ENCODE measurements at regions not wholly inside any gene's neighbourhood (a gene's known extent, or its start where the extent isn't known, plus 50 kb on each side); places are given as distances from the start of the nearest gene placed in this dataset.

DNA sequence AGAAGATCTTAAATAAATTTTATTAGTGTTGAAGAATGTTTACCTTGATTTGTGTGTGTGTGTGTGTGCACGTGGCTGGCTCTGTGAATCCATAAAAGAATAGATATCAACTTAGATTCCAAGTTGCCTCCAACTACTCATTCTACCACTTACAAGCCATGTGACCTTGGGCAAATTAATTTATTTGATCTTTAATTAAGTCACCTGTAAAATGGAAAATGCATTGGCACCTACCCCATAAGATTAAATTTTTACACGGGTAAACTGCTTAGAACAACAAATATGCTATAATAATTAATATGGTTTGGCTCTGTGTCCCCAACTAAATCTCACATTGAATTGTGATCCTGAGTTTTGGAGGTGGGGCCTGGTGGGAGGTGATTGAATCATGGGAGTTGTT lies 604.9 kb upstream of the NRG3 start:
- Mint-ChIP-seq H3K36me3 (no peaks in the 10 kb centered on the region), H3K9me3 (no peaks in the 10 kb centered on the region), H3K27ac (no peak overlapping the region)
- DNase-seq (ENCODE audit: low spot score in 2 of 2) = no peak
- ATAC-seq = no peak

DNA sequence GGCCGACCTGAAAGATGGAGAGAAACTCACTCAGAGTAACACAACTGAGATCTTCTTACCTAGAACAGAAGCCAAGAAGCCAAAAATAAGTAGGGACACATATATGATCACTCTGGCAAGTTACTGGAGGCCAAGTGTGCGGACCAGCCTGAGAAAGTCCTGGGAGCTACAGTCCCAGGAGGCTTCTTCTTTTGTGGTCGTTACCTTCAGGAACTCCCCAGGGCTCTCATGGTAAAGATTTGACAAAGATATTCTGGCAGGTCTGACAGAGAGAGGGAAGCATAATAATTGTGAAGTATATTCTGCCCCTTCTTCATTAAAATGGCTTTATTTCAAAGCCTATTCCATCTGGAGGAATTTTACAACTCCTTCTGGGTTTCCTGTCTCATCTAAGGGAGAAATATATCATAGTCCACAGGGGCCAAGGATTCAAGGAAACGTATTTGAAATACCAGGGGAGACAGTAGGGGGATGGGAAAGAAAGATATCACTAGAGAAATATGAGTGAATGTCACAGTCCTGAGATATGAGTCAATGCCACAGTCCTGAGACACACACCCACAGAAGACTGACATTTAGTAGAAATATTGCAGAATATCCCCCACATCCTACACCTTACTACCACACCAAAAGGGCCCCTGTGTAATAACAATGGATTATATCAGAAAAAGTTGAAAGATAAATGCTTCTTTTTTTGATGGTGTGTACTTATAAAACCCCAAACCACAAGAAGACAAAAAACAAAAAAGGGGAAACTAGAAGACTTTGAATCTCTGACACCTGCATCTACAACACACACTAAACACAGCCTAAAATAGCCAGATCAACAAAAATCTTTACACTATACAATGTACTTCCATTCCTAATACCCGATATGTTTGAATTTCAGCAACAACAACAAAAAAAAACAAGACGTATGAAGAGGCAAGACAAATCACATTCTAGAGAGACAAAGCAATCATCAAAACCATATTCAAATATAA lies 594.2 kb upstream of the NRG3 start:
- ATAC-seq = no peak
- no peak for DNase-seq (ENCODE audit: low spot score in 2 of 2)
- no peaks in the 10 kb centered on the region for H3K36me3 Mint-ChIP-seq
- peaks cover 0 to 17% of the 10 kb centered on the region in 2 donors for H3K9me3 Mint-ChIP-seq
- H3K27ac Mint-ChIP-seq = no peak overlapping the region

DNA sequence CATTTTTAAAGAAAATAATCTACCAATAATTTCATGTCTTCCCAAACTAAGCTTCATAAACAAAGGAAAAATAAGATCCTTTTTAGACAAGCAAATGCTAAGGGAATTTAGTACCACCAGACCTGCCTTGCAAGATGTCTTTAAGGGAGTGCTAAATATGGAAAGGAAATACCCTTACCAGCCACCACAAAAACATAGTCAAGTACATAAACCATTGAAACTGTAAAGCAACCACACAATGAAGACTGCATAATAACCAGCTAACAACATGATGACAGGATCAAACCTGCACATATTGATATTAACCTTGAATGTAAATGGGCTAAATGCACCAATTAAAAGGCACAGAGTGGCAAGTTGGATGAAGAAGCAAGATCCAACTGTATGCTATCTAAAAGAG lies 586.5 kb upstream of the NRG3 start:
- DNase-seq (ENCODE audit: low spot score in 2 of 2) = no peak
- H3K27ac Mint-ChIP-seq = no peak overlapping the region
- no peaks in the 10 kb centered on the region for H3K36me3 Mint-ChIP-seq
- ATAC-seq = no peak
- H3K9me3 Mint-ChIP-seq = peaks cover 9 to 12% of the 10 kb centered on the region in 2 donors

DNA sequence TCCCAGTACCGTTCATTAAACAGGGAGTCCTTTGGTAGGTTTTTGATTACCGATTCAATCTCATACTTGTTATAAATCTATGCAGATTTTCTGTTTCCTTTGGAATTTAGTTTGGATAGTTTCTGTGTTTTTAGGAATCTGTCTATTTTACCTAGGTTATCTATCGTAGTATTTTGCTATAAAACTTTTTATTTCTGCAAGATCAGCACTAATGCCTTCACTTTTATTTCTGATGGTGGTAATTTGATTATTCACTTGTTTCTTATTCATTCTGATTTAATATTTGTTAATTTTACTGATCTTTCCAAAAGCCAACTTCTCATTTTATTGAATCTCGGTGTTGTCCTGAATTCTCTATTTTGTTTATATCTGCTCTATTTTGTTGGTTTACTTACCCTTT lies 577.7 kb upstream of the NRG3 start:
- no peak for ATAC-seq
- DNase-seq (ENCODE audit: low spot score in 2 of 2) = no peak
- H3K27ac Mint-ChIP-seq = no peak overlapping the region
- peaks cover 7 to 9% of the 10 kb centered on the region in 2 donors for H3K9me3 Mint-ChIP-seq
- no peaks in the 10 kb centered on the region for H3K36me3 Mint-ChIP-seq

DNA sequence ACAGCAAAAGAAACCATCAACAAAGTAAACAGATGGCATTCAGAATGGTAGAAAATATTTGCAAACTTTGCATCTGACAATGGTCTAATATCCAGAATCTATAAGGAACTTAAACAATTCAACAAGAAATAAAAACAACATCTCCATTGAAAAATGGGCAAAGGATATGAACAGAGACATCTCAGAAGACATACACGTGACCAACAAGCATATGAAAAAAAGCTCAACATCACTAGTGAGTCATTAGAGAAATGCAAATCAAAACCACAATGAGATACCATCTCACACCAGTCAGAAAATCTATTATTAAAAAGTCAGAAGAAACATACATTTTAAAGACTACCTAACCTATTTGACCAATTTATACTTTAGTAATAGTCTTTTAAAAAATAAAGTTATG lies 571.3 kb upstream of the NRG3 start:
- Mint-ChIP-seq H3K27ac (no peak overlapping the region), H3K9me3 (peaks cover 9 to 16% of the 10 kb centered on the region in 2 donors), H3K36me3 (no peaks in the 10 kb centered on the region)
- ATAC-seq = no peak
- no peak for DNase-seq (ENCODE audit: low spot score in 2 of 2)

DNA sequence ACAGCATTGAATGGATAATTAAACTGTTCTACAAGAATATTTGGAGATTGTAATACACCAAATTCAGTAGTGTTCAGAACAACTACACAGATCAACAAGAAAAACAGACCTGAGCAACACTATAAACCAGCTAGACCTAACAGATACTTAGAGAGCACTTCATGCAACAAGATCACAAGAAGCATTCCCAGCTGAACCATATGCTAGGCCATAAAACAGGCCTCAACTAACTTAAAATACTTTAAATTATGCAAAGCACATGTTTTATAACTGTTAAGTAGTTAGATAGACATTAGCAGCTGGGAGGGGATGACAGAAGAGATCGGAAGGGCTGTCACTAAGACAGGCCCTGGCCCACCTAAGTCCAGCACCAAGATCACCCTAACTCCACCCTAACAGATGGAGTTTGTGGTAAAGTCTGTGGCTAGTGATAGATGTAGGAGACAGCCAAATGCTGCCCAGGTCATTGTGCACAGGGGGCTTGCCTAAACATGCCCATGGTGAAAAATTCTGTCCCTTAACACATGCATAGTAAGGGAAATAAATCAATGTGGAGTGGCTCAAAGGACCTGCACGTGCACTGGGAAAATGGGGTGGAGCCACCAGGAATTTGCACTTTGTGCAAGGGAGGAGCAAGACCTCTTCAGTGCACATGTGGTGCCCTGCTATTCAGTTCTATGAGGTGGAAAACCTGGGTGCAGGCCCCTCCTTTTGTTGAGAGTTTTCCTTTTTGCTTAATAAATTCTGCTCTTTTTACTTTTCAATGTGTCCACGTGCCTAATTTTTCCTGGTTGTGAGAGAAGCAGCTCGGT lies 567.8 kb upstream of the NRG3 start:
- DNase-seq (ENCODE audit: low spot score in 2 of 2) (no peak), ATAC-seq (no peak)
- H3K27ac Mint-ChIP-seq = no peak overlapping the region
- peaks cover 5 to 8% of the 10 kb centered on the region in 2 donors for H3K9me3 Mint-ChIP-seq
- no peaks in the 10 kb centered on the region for H3K36me3 Mint-ChIP-seq

DNA sequence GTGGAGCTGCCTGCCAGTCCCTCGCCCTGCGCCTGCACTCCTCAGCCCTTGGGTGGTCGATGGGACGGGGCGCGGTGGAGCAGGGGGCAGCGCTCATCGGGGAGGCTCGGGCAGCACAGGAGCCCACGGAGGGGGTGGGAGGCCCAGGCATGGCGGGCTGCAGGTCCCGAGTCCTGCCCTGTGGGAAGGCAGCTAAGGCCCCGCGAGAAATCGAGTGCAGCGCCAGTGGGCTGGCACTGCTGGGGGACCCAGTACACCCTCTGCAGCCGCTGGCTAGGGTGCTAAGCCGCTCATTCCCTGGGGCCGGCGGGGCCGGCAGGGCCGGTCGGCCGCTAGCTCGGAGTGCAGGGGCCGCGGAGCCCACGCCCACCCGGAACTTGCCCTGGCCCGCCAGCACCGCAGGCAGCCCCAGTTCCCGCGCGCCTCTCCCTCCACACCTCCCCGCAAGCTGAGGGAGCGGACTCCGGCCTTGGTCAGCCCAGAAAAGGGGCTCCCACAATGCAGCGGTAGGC lies 565.9 kb upstream of the NRG3 start:
- no peak for ATAC-seq
- Mint-ChIP-seq H3K36me3 (no peaks in the 10 kb centered on the region), H3K9me3 (peaks cover 0 to 4% of the 10 kb centered on the region in 2 donors), H3K27ac (no peak overlapping the region)
- no peak for DNase-seq (ENCODE audit: low spot score in 2 of 2)

DNA sequence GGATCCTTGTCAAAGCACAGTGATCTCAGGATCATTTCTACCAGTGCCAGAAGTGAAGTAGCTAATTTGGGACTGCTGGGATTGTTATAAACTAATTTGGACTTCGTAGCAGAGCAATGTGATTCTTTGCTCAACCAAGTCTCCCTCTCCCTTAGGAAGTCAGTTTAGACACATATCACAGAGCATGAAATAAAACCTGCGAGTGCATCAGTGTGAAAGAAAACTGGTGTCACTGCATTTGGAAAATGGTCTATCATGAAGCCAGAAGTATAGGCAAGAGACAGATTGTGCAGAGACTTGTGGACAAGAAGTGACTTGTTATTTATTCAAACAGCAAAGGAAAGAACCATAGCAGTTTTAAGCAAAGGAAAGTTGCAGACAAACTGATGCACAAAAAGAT lies 560.5 kb upstream of the NRG3 start:
- Mint-ChIP-seq H3K27ac (no peak overlapping the region), H3K36me3 (no peaks in the 10 kb centered on the region), H3K9me3 (peaks cover 0 to 4% of the 10 kb centered on the region in 2 donors)
- ATAC-seq (no peak), DNase-seq (ENCODE audit: low spot score in 2 of 2) (no peak)

DNA sequence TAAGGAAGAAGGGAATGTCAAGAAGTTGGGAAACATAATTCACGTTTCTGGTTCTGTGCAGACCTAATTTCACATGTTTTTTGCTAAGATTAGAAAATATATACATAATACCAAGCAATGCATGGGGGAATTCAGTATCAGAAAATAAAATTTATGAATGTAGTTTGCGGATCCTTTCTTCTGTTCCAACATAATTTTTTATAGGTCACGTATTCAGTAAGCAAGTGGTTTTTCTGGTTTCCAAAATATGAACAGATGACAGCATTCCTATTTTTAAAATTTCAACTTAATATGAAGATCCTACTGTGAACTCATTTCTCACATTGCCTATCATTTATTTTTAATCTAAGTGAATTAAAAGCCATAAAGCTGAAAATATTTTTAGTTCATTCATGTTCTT lies 560.0 kb upstream of the NRG3 start:
- no peaks in the 10 kb centered on the region for H3K36me3 Mint-ChIP-seq
- H3K9me3 Mint-ChIP-seq = peaks cover 0 to 4% of the 10 kb centered on the region in 2 donors
- ATAC-seq (no peak), DNase-seq (ENCODE audit: low spot score in 2 of 2) (no peak)
- H3K27ac Mint-ChIP-seq = no peak overlapping the region

DNA sequence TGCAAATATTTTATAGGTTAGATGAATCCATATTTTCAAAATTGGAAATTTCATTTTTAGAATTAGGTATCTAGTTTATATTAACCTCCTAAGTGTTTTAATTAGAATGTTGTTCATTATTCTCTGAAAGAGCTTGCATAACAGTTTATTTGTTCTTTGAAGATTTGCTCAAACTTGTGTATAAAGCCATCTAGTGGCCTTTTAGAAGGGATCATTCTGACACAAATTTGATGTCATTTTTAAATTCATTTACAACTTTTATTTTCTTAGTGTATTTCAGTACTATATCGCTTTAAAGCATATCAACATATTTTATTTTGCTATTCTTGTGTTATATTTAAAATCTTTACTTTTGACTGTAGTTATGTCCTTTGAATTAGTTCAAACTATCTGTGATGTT lies 527.0 kb upstream of the NRG3 start:
- no peaks in the 10 kb centered on the region for H3K36me3 Mint-ChIP-seq
- no peaks in the 10 kb centered on the region for H3K9me3 Mint-ChIP-seq
- no peak overlapping the region for H3K27ac Mint-ChIP-seq
- ATAC-seq = no peak
- DNase-seq (ENCODE audit: low spot score in 2 of 2) = no peak

DNA sequence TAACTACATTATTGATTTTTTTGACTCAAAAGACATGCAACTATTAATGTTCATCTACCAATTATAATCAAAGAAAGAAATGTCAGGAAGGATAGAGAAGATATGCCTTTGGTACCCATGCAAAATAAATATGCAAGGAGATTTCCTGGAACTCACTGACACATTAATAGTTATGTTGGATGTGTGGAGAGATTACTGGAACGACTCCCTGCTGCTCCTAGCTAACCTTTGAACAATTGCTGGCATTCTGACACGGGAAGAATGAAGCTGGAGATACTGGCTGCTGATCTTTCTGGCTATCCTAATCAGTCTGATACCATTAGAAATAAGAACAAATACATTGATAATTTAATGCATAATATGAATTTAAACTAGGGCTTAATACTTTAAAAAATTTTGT lies 507.9 kb upstream of the NRG3 start:
- no peak overlapping the region for H3K27ac Mint-ChIP-seq
- no peaks in the 10 kb centered on the region for H3K36me3 Mint-ChIP-seq
- no peak for ATAC-seq
- DNase-seq (ENCODE audit: low spot score in 2 of 2) = no peak
- H3K9me3 Mint-ChIP-seq = peaks cover 3 to 5% of the 10 kb centered on the region in 2 donors

DNA sequence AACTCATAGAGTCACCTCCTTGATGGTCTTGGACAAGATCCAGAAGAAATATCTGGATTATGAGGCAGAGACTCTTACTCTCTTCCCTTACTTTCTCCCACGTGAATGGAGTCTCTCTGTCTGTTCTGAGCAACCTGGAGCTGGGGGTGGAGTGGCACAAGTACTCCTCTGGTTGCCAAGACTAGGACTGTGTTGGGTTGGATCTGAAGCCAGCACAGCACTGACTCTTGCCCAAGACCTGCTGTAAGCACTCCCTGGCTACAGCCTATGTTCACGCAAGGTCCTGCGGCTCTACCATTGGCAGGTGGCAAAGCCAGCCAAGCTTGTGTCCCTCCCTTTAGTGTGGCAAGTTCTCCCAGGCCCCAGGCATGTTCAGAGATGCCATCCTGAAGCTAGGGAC lies 488.2 kb upstream of the NRG3 start:
- DNase-seq (ENCODE audit: low spot score in 2 of 2) (no peak), ATAC-seq (no peak)
- Mint-ChIP-seq H3K9me3 (peaks cover 0 to 5% of the 10 kb centered on the region in 2 donors), H3K27ac (no peak overlapping the region), H3K36me3 (no peaks in the 10 kb centered on the region)

DNA sequence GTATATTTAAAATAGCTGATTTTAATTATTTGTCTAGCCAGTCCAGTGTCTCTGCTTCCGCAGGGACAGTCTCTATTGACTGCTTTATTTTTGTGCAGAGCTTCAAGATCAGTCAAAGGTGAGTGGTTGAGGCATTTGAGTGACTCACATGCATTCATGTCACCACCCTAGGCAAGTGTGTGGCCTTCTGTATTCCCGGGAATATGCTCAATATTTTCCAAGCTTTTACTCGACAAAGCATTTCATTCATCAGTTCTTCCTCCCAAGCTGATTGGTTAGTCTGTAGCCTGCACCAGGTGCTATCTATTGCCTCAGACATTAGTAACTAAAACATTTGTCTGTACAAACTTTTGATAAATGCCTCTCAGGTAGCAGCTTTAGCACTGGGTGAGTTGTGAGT lies 471.5 kb upstream of the NRG3 start:
- ATAC-seq = no peak
- H3K36me3 Mint-ChIP-seq = no peaks in the 10 kb centered on the region
- no peak for DNase-seq (ENCODE audit: low spot score in 2 of 2)
- no peak overlapping the region for H3K27ac Mint-ChIP-seq
- peaks cover 0 to 6% of the 10 kb centered on the region in 2 donors for H3K9me3 Mint-ChIP-seq

DNA sequence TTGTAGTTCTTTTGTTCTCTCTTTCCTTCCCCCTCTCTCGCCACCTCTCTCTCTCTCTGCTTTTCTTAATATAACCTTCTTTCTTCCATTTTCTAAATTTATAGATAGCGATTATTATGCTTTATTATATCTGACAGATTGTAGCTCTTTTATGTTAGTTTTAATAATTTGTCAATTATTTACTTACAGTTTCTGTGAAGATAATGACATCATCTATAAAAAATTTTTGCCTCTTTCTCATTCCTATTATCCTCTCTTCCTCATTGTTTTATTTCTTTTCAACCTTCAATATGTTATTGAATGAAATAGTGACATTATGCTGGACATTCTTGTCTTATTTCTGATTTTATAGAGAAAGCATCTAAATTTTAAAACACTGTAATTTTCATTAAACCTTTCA lies 469.6 kb upstream of the NRG3 start:
- Mint-ChIP-seq H3K9me3 (peaks cover 0 to 6% of the 10 kb centered on the region in 2 donors), H3K27ac (no peak overlapping the region), H3K36me3 (no peaks in the 10 kb centered on the region)
- no peak for ATAC-seq
- DNase-seq (ENCODE audit: low spot score in 2 of 2) = no peak

DNA sequence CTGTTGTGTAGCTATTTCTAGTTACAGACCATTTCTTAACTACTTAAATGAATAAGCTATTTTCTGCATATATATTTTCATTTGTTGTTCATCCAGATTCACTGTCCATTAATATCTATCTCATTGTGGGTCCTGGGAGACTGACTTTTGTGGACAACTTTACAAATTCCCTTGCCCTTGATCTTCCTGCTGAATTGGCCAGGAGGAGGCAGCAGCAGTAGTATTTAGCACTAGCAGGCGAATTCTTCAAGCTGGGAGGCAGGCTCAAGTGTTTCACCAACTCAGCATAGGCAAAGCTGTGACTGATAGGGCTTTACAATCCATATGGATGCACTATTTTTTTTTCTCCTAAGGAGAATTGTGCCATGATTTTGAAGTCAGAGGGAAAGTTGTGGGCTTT lies 461.0 kb upstream of the NRG3 start:
- H3K9me3 Mint-ChIP-seq = peaks cover 4% of the 10 kb centered on the region in 2 donors
- no peak overlapping the region for H3K27ac Mint-ChIP-seq
- DNase-seq (ENCODE audit: low spot score in 2 of 2) (no peak), ATAC-seq (no peak)
- H3K36me3 Mint-ChIP-seq = no peaks in the 10 kb centered on the region

DNA sequence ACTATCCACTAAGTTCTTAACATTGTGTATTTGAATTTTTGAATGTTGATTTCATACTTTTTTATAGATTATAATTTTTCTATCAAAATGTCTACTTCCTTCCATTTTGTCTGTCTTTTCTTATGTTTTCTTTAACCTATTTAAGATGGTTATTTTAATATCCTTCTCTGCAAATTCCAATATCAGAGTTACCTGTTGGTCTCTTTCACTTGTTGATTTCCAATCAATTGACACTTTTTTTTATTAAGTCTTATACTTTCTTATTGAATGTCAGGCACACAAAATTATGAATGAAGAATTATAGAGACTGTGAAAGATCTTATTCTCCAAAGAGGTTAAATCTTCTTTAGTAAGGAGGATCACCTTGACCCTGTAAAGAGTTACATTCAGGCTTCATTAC lies 448.3 kb upstream of the NRG3 start:
- Mint-ChIP-seq H3K9me3 (peaks cover 0 to 11% of the 10 kb centered on the region in 2 donors), H3K27ac (no peak overlapping the region), H3K36me3 (no peaks in the 10 kb centered on the region)
- DNase-seq (ENCODE audit: low spot score in 2 of 2) = no peak
- no peak for ATAC-seq

DNA sequence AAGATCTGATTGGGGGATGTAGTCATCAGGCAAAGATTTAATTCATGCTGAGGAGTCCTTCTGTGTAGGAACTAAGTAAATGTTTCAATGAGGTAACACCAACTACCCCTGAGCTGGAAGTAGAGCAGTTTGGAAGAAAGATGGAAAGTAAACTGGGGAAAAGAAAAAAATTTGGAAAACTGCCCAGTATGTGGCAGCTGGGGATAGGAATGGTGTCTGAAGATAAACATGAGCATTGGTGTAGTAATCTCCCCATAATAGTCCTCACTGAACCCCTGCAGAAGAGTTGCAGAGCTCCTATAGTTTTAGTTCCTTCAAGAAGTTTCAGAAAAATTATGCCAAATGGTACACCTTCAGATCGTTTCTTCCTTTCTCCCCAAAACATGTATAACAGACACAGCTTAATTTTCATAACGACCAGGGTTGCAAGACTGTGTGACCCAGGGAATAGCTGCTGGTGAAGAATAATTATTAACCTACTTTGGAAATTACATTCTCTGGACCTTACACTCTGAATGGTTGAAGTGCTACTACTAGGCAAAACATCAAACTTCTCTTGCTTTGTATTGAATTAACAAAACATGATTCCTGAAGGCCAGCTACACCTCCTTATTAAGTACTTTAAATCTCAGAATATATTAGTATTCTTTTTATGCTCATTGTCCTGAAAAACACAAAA lies 446.4 kb upstream of the NRG3 start:
- no peak for DNase-seq (ENCODE audit: low spot score in 2 of 2)
- H3K9me3 Mint-ChIP-seq = peaks cover 0 to 8% of the 10 kb centered on the region in 2 donors
- no peaks in the 10 kb centered on the region for H3K36me3 Mint-ChIP-seq
- ATAC-seq = no peak
- no peak overlapping the region for H3K27ac Mint-ChIP-seq

Data from activated naive CD4-positive, alpha-beta T cell treated with anti-CD3 and anti-CD28 coated beads, Interleukin-2, amount 50 U/mL, for 72 hours (primary cell).